Gastroesophageal sphincter (tissue), 4 donors: ENCODE measurements at regions not wholly inside any gene's neighbourhood (a gene's known extent, or its start where the extent isn't known, plus 50 kb on each side); places are given as distances from the start of the nearest gene placed in this dataset.

Source experiments
- ATAC-seq: fragments of 150-250 bp; one replicate; pipeline ENCODE4 v1.9.1; 2016; ENCODE audit warnings: mild to moderate bottlenecking, moderate library complexity
- H3K27ac ChIP-seq, 4 donors: fragments of 200-600 bp; sonication (generic) in 3 of 4; 1 replicate in 3 of 4; 2 replicates in 1 of 4; pipeline ENCODE4 v1.5.1; 2016 to 2019
- H3K27me3 ChIP-seq: fragments of 200-600 bp; sonication (generic); one replicate; pipeline ENCODE4 v1.5.1; 2019
- H3K36me3 ChIP-seq, 2 donors: fragments of 200-600 bp; sonication (generic); one replicate each; pipeline ENCODE4 v1.5.1; 2019; ENCODE audit warnings: control low read depth in 1 of 2
- H3K4me1 ChIP-seq, 3 donors: fragments of 200-600 bp; sonication (generic); 1 replicate in 2 of 3; 2 replicates in 1 of 3; pipeline ENCODE4 v1.5.1; 2016 to 2019; ENCODE audit warnings: control low read depth in 2 of 3
- H3K4me3 ChIP-seq, 2 donors: fragments of 200-600 bp; sonication (generic); one replicate each; pipeline ENCODE4 v1.5.1; 2019; ENCODE audit warnings: mild to moderate bottlenecking in 1 of 2, moderate library complexity in 1 of 2
- H3K9me3 ChIP-seq, 3 donors: fragments of 200-600 bp; sonication (generic); one replicate each; pipeline ENCODE4 v1.5.1; 2017 to 2019; ENCODE audit warnings: control low read depth in 2 of 3
- EP300 ChIP-seq: sonication (generic); formaldehyde crosslinking; IDR thresholded peaks from one replicate; pipeline ENCODE4 v1.6.1; 2017; ENCODE audit warnings: antibody characterized with exemption, mild to moderate bottlenecking
- POLR2A ChIP-seq, 2 donors: fragments of 450-650 bp; IDR thresholded peaks; one replicate each; pipeline ENCODE4 v1.6.1; 2017; ENCODE audit warnings: antibody characterized with exemption in 2 of 2, mild to moderate bottlenecking in 2 of 2, moderate library complexity in 1 of 2
- POLR2AphosphoS5 ChIP-seq: sonication (generic); formaldehyde crosslinking; IDR thresholded peaks from one replicate; pipeline ENCODE4 v1.6.1; 2017; ENCODE audit warnings: antibody characterized with exemption
- WGBS, 2 donors: methylation state at CpG; one replicate each; pipeline ENCODE4 v1.1.5; 2018; ENCODE audit warnings: low coverage in 1 of 2; 5-methylcytosine and 5-hydroxymethylcytosine counted together
- TF ChIP-seq, protein P1 (sequence below), 4 experiments: fragments of 200-600 bp in 2 of 4; fragments of 450-650 bp in 2 of 4; sonication (generic) in 1 of 4; IDR thresholded peaks; one replicate each; pipeline ENCODE4 v1.5.1; 2017 to 2019; ENCODE audit warnings: antibody characterized with exemption in 4 of 4, mild to moderate bottlenecking in 2 of 4, moderate library complexity in 2 of 4

GRCh38 chr6:6518631-6519427 is 69.7 kb upstream of the LY86 start:
- no peak for ATAC-seq
- Histone ChIP-seq H3K27me3 (peaks cover 11% of the 10 kb centered on the region), H3K36me3 (no peaks in the 10 kb centered on the region), H3K4me3 (no peak overlapping the region), H3K27ac (no peak overlapping the region), H3K9me3 (no peaks in the 10 kb centered on the region), H3K4me1 (no peaks in the 10 kb centered on the region)
- TF ChIP-seq POLR2A (IDR thresholded peaks at IDR 0.05) (no peak), POLR2AphosphoS5 (no peak), EP300 (no peak)
- TF ChIP-seq, protein P1, sequence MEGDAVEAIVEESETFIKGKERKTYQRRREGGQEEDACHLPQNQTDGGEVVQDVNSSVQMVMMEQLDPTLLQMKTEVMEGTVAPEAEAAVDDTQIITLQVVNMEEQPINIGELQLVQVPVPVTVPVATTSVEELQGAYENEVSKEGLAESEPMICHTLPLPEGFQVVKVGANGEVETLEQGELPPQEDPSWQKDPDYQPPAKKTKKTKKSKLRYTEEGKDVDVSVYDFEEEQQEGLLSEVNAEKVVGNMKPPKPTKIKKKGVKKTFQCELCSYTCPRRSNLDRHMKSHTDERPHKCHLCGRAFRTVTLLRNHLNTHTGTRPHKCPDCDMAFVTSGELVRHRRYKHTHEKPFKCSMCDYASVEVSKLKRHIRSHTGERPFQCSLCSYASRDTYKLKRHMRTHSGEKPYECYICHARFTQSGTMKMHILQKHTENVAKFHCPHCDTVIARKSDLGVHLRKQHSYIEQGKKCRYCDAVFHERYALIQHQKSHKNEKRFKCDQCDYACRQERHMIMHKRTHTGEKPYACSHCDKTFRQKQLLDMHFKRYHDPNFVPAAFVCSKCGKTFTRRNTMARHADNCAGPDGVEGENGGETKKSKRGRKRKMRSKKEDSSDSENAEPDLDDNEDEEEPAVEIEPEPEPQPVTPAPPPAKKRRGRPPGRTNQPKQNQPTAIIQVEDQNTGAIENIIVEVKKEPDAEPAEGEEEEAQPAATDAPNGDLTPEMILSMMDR (IDR thresholded peaks at IDR 0.05), result no peak
- 48 to 50% methylated on average over 5 of the region's 7 CpGs for WGBS, 2 donors

- ATAC-seq, result no peak
- WGBS, 2 donors, result 79 to 81% methylated on average over 8 of the region's 8 CpGs
- Histone ChIP-seq H3K27ac (no peak overlapping the region), H3K4me3 (no peak overlapping the region), H3K4me1 (no peaks in the 10 kb centered on the region), H3K9me3 (no peaks in the 10 kb centered on the region), H3K36me3 (no peaks in the 10 kb centered on the region), H3K27me3 (peaks cover 11% of the 10 kb centered on the region)
- TF ChIP-seq, protein P1 (IDR thresholded peaks at IDR 0.05), result no peak
- TF ChIP-seq POLR2A (IDR thresholded peaks at IDR 0.05), result no peak
- TF ChIP-seq POLR2AphosphoS5, result no peak
- no peak for TF ChIP-seq EP300
These were observed 66.5 kb upstream of the LY86 start for GRCh38 chr6:6521961-6522482.

DNA sequence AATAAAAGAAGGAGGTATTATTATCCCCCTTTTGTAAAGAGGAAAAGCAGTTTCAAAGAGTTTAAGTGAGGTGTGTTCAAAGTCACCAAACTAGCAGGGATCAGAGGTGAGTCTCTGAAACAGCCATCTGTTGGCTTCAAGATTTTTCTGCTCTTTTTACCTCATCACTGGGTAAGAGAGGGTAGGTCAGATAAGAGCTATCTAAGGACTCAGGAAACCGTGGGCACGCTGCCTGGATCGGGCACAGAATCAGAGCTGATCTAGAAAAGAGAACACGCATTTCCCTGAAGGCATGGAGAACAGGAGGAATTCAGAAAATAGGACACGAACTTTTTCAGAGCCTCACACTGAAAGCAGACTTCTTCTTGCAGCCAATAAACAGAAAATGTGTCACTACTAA is 65.8 kb upstream of the LY86 start:
- WGBS, 2 donors, result 69 to 77% methylated on average over 5 of the region's 5 CpGs
- H3K4me1 ChIP-seq, result no peaks in the 10 kb centered on the region
- H3K27me3 ChIP-seq, result peaks cover 11% of the 10 kb centered on the region
- no peak overlapping the region for H3K4me3 ChIP-seq
- no peaks in the 10 kb centered on the region for H3K36me3 ChIP-seq
- H3K27ac ChIP-seq, result no peak overlapping the region
- no peak for ATAC-seq
- no peaks in the 10 kb centered on the region for H3K9me3 ChIP-seq
- no peak for TF ChIP-seq EP300

GRCh38 chr6:6524951-6525350 is 63.6 kb upstream of the LY86 start:
- ATAC-seq, result no peak
- TF ChIP-seq, protein P1 (IDR thresholded peaks at IDR 0.05), result no peak
- TF ChIP-seq EP300 (no peak), POLR2AphosphoS5 (no peak), POLR2A (IDR thresholded peaks at IDR 0.05) (no peak)

GRCh38 chr6:6525933-6526332 is 62.6 kb upstream of the LY86 start:
- no peak for ATAC-seq
- H3K36me3 ChIP-seq, result no peaks in the 10 kb centered on the region
- 91% methylated on average over 2 of the region's 2 CpGs; no CpG with 5 or more reads in 1 of the 2 donors for WGBS, 2 donors

More at GRCh38 chr6:6524951-6525350, 63.6 kb upstream of the LY86 start:
- H3K27ac ChIP-seq, result no peak overlapping the region
- no peak overlapping the region for H3K4me3 ChIP-seq
- 68 to 90% methylated on average over 2 to 3 of the region's 3 CpGs for WGBS, 2 donors
- peaks cover 12% of the 10 kb centered on the region for H3K27me3 ChIP-seq
- peaks cover 0 to 5% (median 0%) of the 10 kb centered on the region in 3 donors for H3K9me3 ChIP-seq
- no peaks in the 10 kb centered on the region for H3K4me1 ChIP-seq
- H3K36me3 ChIP-seq, result no peaks in the 10 kb centered on the region

More at GRCh38 chr6:6525933-6526332, 62.6 kb upstream of the LY86 start:
- H3K9me3 ChIP-seq, result peaks cover 0 to 5% (median 0%) of the 10 kb centered on the region in 3 donors
- TF ChIP-seq POLR2A (IDR thresholded peaks at IDR 0.05), result no peak
- TF ChIP-seq EP300, result no peak
- TF ChIP-seq POLR2AphosphoS5, result no peak
- TF ChIP-seq, protein P1 (IDR thresholded peaks at IDR 0.05), result no peak
- H3K27me3 ChIP-seq, result peaks cover 14% of the 10 kb centered on the region
- H3K27ac ChIP-seq, result no peak overlapping the region
- no peak overlapping the region for H3K4me3 ChIP-seq
- no peaks in the 10 kb centered on the region for H3K4me1 ChIP-seq
